Right ventricle myocardium inferior (tissue), 1 donor: ENCODE measurements at regions not wholly inside any gene's neighbourhood (a gene's known extent, or its start where the extent isn't known, plus 50 kb on each side); places are given as distances from the start of the nearest gene placed in this dataset.

ENCODE experiments used
- ATAC-seq: fragments of 200-7000 bp; cut with Tn5 transposase; one replicate; pipeline ENCODE4 v1.9.1; 2020; ENCODE audit warnings: mild to moderate bottlenecking, moderate library complexity
- DNase-seq: peaks from one replicate; pipeline ENCODE4 v3.0.0; 2021; ENCODE audit errors: missing footprints
- intact Hi-C: fragments of 100-400 bp; cut with DNase I; formaldehyde crosslinking; loops from one replicate; pipeline ENCODE4 v1.11.0; 2022
- donor health status: DM: no; HTN: yes; CAD: no; lungs with severe emphysema.

DNA sequence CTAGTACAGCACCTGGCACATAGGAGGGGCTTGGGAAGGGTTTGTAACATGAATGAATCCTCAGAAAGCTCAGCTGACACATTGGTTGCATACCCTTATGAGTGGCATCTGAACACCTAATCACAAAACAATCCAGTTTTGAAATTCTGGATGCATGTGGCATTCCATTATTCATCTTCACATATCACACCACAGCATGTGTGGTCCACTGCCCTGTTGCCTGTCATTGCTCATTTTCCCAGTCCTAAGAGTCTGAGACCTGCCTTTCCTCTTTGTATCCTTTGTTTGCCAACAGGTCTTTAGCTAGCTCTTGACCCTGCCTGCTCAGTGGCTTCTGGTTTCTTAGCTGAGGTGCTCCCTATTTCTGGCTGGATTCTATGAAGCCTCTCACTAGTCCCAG, 170.8 kb upstream of the ASIC2 start:
- DNase-seq (no peak), ATAC-seq (no peak)
- intact Hi-C loops, result no loop called here

DNA sequence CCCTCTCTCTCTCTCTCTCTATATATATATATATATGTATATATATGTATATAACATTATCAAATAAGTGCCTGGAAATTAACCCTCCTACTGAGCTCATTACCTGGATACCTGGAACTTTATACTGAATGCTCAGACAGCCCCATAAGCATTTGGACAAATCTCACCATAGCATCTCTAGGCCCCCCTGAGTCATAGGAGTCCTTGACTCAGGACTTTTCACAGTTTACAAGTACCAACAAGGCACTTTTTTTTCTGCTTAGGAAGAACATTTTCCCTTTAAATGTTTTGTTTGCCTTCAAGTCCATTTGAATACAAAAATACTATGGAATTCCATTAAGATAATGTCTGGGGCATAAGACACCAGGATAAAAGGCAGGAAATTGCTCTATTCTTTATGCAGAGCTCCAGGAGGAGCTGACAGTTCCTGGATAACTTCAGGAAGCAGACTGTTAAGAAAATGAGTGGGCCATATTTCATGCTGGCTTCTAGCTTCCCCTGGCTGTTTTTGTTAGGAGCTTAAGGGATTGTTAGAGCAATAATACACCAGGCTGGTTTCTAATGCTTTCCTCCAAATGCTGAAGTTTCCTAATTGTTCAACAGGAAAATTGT, 171.7 kb upstream of the ASIC2 start:
- no peak for ATAC-seq
- DNase-seq, result no peak
- intact Hi-C loops, result no loop called here

DNA sequence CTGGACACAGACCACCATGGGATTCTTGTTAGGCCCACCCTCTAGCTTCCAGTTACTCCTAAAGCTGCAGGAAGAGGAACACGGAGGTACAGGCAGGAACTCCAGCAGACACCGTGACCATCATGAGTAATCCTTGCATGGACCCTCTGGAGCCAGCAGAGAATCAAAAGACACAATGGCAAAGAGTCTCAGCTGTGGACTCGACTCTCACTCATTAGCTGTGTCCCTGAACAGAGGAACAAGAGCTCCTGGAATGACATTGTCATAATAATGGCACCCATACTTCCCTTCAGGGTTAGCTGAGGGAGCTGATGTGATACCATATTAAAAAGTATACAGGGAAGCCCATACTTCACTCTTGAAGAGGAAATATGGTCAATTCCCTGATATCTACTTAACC, 176.3 kb upstream of the ASIC2 start:
- ATAC-seq (no peak), DNase-seq (no peak)
- intact Hi-C loops, result no loop called here

DNA sequence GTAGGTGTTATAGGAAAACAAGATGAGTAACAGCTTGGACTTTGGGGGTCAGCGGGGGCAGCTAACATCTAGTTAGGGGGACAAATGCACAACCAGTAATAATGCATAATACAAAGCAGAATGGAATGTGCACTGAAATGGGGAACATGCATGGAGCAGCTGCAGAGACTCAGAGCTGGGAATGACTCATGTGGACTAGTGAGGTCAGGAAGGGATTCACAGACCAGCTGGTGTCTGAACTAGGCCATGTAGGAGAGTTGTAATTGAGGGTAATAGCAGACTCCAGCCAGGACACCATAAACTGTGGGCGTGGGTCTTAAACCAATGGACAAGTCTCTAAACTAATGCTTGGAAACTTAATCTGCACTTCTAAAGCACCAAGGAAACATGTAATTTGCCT, 176.8 kb upstream of the ASIC2 start:
- ATAC-seq (no peak), DNase-seq (no peak)
- intact Hi-C loops, result no loop called here

DNA sequence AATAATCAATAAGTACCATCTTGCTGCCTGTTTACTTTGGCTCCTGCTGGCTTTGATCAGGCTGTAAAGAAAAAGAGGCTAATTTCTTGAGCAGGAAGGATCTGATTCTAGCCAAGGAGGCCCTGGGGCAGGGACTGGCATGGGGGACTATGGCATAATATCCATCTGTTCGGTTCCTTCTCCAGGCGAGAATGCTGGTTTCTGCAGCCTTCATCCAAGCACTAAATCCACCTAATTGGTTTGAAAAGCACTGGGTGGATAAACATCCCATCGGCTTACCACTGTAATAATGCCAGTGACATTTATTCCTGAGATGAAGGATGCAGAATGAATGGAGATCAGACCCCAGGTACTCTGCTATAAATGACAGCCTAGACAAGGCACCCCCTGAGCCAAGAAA, 180.0 kb upstream of the ASIC2 start:
- DNase-seq (no peak), ATAC-seq (no peak)
- intact Hi-C loops, result no loop called here

DNA sequence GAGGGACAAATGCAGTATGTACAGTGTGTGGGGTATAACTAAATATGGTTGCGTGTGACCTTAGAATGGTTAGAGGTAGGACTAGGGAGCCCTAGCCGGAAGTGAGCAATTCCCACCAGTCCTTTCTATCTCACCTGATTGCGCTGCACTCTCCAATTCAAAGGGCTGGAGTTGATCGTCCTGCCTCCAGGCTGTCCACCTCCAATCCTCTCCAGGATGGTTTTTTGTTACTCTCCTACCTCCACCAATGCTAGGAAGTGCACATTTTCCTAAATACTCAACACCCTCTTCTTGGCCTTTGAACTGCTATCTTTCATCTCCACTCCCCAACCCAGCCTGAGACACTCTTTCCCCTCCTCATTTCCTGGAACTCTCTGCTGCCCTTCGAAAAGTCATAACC, 181.7 kb upstream of the ASIC2 start:
- ATAC-seq (no peak), DNase-seq (no peak)
- intact Hi-C loops, result no loop called here

DNA sequence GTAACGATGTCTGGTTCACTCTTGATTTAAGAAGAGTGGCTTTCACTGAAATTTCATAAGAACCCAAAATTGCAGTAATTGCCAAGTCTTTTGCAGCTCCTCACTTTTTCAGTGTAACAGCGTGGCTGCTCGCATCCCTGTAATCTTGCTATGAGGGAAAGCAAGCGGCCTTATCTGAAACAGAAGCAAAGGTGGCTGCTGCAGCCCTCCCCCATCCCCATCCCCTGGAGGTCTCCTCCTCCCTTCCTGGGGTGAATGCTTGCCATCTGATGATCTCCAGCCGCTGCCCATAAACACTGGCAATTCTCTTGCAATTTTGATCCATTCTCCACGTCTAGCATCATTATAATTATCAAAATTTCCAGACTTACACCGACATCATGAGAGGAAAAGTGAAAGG, 182.5 kb upstream of the ASIC2 start:
- no peak for ATAC-seq

DNA sequence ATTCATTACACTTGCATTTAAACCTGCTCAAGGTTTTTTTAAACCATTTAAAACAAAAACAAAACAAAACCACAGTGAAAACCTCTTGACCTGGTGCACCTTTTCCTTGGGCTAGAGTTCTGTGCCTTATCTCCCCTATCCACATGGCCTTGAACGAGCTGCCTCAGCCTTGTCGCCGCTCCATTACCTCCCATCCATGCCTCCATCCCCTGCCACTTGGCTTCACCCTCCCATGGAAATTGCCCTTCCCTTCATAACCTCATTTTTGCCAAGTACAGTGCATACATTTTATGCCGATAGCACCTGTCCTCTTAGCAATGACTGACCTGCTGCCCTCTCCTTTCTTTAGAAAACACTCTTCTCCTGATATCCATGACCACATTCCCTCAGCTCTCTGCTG, 188.6 kb upstream of the ASIC2 start:
- intact Hi-C loops, result no loop called here
- no peak for ATAC-seq

More for the DNA sequence above, 182.5 kb upstream of the ASIC2 start:
- intact Hi-C loops, result no loop called here
- no peak for DNase-seq

DNA sequence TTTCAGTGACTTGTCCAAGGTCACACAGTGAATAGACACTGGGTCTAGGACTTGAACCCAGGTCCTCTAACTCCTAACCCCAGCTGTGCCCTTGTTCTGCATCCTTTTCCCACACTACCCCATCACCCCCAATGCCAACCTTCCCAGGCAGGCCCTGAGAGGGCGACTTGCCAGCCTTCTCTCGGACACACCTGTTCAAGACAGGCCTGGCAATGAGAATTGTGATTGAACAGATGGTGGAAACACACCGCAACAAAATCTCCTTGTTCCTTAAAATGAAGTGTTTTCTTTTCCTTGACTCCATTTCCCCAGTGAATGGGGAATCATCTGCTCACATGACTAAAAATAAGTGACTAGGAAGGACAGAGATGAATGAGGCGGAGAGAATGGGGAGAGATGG, 189.5 kb upstream of the ASIC2 start:
- no peak for ATAC-seq
- no peak for DNase-seq
- intact Hi-C loops, result no loop called here

More for the DNA sequence above, 188.6 kb upstream of the ASIC2 start:
- DNase-seq, result no peak

DNA sequence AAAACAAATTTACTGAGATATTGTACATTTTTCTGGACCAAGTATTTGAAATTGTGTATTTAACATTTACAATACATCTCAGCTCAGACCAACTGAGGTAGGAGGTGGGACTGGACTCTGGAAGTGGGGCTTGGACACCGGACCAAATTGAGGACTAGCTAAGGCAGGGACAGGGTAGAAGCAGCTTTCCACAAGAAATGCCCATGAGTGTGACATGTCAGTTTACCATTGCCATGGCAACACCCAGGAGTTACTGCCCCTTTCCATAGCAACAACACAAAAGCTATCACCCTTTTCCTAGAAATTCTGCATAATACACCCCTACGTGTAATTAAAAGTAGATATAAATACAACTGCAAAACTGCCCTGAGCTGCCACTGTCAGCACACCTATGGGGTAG, 191.5 kb upstream of the ASIC2 start:
- ATAC-seq (no peak), DNase-seq (no peak)
- intact Hi-C loops, result no loop called here

DNA sequence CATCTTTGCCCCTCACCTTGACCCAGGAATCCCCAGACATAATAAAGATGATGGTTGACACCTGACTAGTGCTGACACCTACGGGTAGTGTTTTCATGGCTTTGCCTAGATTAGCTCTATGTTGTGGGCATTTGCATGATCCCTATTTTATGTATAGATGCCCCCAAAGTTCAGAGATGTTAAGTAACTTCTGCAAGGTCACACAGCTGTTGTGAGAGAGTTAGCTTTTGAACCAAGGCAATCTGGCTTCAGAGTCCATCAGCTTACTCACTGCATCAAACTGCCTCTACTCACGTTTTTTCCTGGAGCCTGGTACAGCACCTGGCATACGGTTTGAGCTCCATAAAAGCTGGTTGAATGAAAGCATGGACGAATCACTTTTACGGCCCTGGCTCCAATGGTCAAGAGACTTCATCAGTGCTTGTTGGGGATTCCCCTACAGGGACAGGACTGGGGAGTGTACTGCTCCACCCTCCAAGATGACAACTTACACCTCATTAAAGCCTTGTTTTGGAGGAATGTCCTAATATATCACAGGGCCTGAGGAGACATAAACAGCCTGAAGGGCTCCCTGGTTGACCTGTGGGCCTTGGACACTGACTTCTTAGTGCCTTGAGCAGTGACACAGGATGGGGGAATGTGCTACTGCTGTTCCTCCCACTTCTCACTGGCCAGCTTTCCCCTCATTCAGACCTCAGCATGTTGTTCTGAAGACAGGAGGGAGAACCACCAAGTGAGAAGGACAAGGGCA, 193.2 kb upstream of the ASIC2 start:
- no peak for ATAC-seq
- no peak for DNase-seq
- intact Hi-C loops, result no loop called here

DNA sequence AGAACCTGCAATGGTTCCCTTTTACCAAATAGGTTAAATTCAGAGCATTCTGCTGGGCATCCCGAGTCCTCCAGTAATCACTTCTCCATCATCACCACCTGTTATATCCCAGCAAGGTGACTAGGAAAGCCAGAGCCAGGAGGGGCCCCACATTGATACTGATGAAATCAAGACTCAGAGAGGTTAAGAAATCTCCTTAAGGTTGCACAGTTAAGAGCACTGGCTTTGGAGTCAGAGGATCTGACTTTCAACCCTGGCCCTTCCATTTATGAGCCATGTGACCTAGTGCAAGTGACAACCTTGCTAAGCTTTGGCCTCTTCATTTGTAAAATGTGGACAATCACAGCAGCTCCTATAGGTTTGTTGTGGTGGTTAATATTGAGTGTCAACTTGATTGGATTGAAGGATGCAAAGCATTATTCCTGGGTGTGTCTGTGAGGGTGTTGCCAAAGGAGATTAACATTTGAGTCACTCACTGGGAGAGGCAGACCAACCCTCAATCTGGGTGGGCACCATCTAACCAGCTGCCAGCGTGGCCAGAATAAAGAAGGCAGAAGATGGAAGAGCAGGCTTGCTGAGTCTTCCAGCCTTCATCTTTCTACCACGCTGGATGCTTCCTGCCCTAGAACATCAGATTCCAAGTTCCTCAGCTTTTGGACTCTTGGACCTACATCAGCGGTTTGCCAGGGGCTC, 194.2 kb upstream of the ASIC2 start:
- DNase-seq, result no peak
- intact Hi-C loops, result no loop called here
- ATAC-seq, result no peak

DNA sequence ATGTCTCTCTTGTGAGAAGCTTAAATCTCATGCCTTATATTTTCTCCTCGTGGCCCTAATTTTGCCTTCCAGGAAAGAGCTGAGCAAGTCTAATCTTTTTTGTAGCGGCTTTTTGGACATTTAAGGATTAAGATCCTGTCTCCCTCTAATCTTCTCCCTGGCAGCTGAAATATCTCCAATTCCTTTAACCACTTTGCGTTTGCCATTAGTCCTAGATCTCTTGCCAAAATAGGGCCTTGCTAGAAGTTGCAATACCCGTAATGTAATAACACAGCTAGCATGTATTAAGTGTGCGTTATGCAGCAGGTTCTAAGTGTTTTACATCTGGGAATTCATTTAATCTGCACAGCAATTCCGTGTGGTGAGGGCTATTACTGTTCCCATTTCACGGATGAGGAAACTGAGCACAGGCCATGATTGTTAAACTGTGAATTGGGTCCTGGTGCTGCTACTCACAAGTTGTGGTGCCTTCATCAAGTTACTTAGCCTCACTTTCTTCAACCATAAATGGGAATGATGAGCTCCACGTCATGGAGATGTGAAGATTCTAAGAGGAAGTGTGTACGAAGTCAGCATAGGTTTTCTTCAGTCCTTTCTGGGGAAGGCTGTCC, 198.9 kb upstream of the ASIC2 start:
- intact Hi-C loops, result no loop called here
- no peak for ATAC-seq
- no peak for DNase-seq

DNA sequence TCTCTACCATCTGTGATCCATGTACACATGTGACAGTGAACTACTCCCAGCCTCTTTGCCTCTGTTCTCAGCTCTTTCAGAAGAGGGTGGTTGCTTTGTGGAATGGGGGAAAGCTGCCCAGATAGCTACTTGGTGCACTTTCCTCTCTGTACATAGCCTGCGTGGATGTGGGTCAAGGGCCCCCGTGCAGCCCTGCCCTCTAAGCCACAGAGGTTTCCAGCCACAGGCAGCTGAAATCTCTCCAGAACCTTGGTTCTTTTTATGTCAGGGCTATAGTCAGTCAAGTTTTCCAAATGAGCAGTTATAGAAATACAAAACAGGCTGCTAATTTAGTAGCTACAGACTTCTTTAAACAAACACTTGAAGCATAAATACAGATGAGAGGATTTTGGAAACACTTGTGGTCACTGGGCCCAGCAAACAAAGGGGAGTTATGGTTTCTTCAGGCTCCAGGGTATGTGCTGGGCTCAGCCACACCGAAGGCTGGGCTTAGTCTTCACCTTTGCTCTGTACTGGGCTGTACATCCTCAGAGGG, 199.7 kb upstream of the ASIC2 start:
- no peak for ATAC-seq
- no peak for DNase-seq
- intact Hi-C loops, result no loop called here

DNA sequence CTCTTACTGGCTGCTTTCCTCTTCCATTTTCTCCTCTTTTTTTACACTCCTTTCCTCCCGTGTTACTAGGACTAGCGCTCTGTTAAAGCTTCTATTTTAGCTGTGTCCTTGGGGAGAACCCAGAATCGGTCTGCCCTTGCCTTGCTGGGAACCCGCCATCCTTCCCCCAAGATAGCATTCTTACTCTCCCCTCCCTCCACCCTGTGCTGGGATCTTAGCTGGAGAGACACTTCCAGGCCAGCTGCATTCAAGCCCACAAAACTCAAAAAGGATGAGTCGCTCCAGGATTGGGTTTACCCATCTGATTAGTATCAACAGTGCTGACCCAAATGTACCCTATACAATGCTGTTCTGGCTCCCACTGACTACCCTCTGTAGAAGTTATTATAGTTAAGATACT, 200.5 kb upstream of the ASIC2 start:
- no peak for DNase-seq
- ATAC-seq, result no peak

DNA sequence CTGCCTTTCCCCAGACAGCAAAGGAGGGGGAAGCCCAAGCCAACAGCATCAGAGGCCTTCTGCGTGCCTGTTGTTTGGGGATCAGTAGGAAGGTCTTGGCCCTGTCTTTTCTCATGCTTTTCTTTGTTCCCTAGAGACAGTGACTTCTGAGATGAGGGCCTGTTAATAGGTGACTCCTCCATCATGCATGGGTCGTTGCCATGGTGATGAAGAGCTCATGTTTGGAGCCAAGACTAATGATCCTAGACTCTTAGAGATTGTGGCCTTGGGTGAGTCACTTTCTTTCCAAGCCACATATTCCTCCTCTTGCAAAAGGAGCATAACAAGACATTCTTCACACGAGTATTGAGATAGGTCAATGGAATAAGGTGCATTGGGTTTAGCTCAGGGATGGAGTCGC, 201.1 kb upstream of the ASIC2 start:
- DNase-seq (no peak), ATAC-seq (no peak)
- intact Hi-C loops, result no loop called here

More for the DNA sequence above, 200.5 kb upstream of the ASIC2 start:
- intact Hi-C loops, result no loop called here

DNA sequence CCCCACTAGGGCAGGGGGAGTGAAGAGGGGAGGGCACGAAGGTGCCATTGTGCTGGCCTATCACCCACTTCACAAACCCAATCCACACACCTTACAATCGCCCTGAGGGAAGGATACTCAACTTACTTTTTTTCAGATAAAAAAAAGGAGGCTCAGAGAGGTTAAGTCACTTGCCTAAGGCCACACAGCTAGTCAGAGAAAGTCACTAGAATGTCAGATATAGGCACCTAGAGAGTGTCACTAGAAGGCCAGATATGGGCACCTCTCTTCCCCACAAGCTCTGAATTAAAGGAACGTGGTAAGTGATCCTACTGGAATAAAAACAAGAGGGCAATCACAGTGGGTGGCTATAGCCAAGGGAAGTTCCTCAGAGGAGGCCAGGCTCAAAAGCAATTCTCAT, 204.5 kb upstream of the ASIC2 start:
- ATAC-seq, result no peak
- DNase-seq, result no peak
- intact Hi-C loops, result no loop called here

DNA sequence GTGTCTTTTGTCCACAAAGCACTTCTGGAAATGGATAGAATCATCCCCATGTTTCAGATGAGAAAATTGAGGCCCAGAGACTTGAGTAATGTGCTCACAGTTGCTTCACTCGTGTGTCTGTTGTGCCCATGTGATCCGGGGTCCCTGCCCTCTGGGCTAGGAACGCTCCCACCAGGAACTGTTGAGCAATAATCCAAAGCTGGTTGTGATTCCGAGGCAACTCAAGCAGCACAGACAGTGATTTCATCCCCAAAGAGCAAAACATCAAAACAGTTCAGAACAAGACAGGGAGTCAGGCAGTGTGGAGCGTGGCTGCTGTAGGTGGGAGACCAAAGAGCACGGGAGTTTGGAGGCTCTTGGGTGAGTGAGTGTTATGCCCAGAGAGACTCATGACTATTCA, 205.0 kb upstream of the ASIC2 start:
- intact Hi-C loops, result no loop called here
- no peak for ATAC-seq
- no peak for DNase-seq

DNA sequence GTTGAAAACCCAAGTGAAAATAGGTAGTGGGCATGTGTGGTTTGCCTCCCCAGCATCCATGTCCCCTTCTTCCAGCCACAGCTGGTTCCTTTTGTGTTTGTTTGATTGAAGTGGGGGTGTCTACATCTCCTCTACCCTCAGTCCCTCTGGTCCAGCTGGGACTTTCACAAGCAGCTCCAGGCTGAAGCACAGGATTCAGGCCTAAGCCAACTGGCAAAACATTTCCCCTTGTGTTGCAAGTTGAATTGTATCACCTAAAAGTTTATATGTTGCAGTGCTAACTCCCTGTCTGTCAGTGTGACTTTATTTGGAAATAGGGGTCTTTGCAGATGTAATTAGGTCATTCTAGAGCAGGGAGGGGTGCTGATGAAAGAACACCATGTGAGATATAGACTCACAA, 205.9 kb upstream of the ASIC2 start:
- ATAC-seq (no peak), DNase-seq (no peak)
- intact Hi-C loops, result no loop called here

DNA sequence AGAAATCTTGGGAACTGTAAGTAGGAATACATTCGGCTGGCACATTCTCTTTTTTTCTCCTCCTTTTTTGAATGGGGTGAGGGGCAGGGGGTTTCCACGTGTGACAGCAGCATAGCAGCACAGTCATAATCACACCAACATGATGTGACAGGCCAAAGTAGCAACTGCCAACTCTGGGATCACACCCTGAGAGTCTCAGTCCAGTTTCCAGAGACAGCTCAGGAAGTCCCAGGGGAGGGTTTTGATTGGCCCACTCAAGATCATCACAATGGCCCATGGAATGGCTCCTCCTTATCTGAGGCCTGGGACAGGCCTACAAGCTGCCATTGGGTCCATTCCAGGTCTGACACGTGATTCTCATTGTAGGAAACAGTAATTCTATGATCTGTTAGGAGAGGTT, 207.1 kb upstream of the ASIC2 start:
- DNase-seq (no peak), ATAC-seq (peak; percentile 37)
- intact Hi-C loops, result no loop called here
